SK-N-SH treated with all-trans-retinoic acid at 6 μM for 48 hours (cell line): ENCODE measurements at regions not wholly inside any gene's neighbourhood (a gene's known extent, or its start where the extent isn't known, plus 50 kb on each side); places are given as distances from the start of the nearest gene placed in this dataset.

Experiments
- ARNTL ChIP-seq: fragments of 450-650 bp; formaldehyde crosslinking; IDR thresholded peaks from 2 replicates; pipeline ENCODE4 v1.5.0; 2020; ENCODE audit warnings: low read depth, mild to moderate bottlenecking, moderate library complexity, borderline replicate concordance
- PATZ1 ChIP-seq: fragments of 250-450 bp; sonication (Bioruptor Pico); IDR thresholded peaks from 2 replicates; pipeline ENCODE4 v1.8.0; 2020; ENCODE audit warnings: mild to moderate bottlenecking, moderate library complexity, borderline replicate concordance
- TSHZ2 ChIP-seq: fragments of 250-450 bp; sonication (Bioruptor Pico); IDR thresholded peaks from 2 replicates; pipeline ENCODE4 v1.5.0; 2020; ENCODE audit warnings: mild to moderate bottlenecking, moderate library complexity
- ZNF70 ChIP-seq: fragments of 450-650 bp; formaldehyde crosslinking; IDR thresholded peaks from 2 replicates; pipeline ENCODE4 v1.5.0; 2020; ENCODE audit warnings: mild to moderate bottlenecking, moderate library complexity

GRCh38 chr6:100322886-100323285 lies 141.8 kb downstream of the SIM1 start:
- TF ChIP-seq PATZ1, result no peak
- TF ChIP-seq ZNF70 (CRISPR knock-in tag), result no peak
- no peak for TF ChIP-seq TSHZ2 (CRISPR knock-in tag)
- TF ChIP-seq ARNTL, result no peak
